ENCODE measurements at regions not wholly inside any gene's neighbourhood (a gene's known extent, or its start where the extent isn't known, plus 50 kb on each side); places are given as distances from the start of the nearest gene placed in this dataset.

GRCh38 chr17:72534265-72534664 lies 413.4 kb downstream of the SOX9 start:
- DNase-seq: no peak

- no peak for DNase-seq
These were observed 414.0 kb downstream of the SOX9 start for GRCh38 chr17:72534776-72535175.

- no peak for DNase-seq
These were observed 414.5 kb downstream of the SOX9 start for GRCh38 chr17:72535346-72535745.

GRCh38 chr17:72535779-72536178 lies 415.0 kb downstream of the SOX9 start:
- DNase-seq: no peak

- DNase-seq: no peak
These were observed 416.0 kb downstream of the SOX9 start for GRCh38 chr17:72536788-72537187.

- no peak for DNase-seq
These were observed 417.6 kb downstream of the SOX9 start for GRCh38 chr17:72538443-72538842.

- DNase-seq: no peak
These were observed 418.1 kb downstream of the SOX9 start for GRCh38 chr17:72538901-72539352.

- DNase-seq: peak; percentile 59
These were observed 419.4 kb downstream of the SOX9 start for GRCh38 chr17:72539981-72540897.

- DNase-seq: no peak
These were observed 421.5 kb downstream of the SOX9 start for GRCh38 chr17:72542317-72542716.

GRCh38 chr17:72545766-72546165 lies 424.9 kb downstream of the SOX9 start:
- no peak for DNase-seq

GRCh38 chr17:72553051-72553755 lies 432.4 kb downstream of the SOX9 start:
- DNase-seq: no peak

GRCh38 chr17:72554508-72554907 lies 433.7 kb downstream of the SOX9 start:
- peak; percentile 17 for DNase-seq

GRCh38 chr17:72555052-72555451 lies 434.2 kb downstream of the SOX9 start:
- no peak for DNase-seq

- DNase-seq: peak; percentile 93
These were observed 436.4 kb downstream of the SOX9 start for GRCh38 chr17:72556944-72557826.

- DNase-seq: no peak
These were observed 438.2 kb downstream of the SOX9 start for GRCh38 chr17:72558971-72559476.

GRCh38 chr17:72560303-72561247 lies 439.8 kb downstream of the SOX9 start:
- peak; percentile 79 for DNase-seq

GRCh38 chr17:72561266-72561665 lies 440.4 kb downstream of the SOX9 start:
- no peak for DNase-seq

- no peak for DNase-seq
These were observed 440.9 kb downstream of the SOX9 start for GRCh38 chr17:72561680-72562079.

GRCh38 chr17:72562615-72563188 lies 441.9 kb downstream of the SOX9 start:
- no peak for DNase-seq

- DNase-seq: no peak
These were observed 443.1 kb downstream of the SOX9 start for GRCh38 chr17:72563952-72564351.

- no peak for DNase-seq
These were observed 444.2 kb downstream of the SOX9 start for GRCh38 chr17:72565006-72565405.
